ENCODE measurements at regions not wholly inside any gene's neighbourhood (a gene's known extent, or its start where the extent isn't known, plus 50 kb on each side); places are given as distances from the start of the nearest gene placed in this dataset.

GRCh38 chr4:29571322-29571721, 1148.8 kb upstream of the PCDH7 start:
- TF ChIP-seq POLR2A (IDR thresholded peaks at IDR 0.05) (no peak), CTCF (IDR thresholded peaks at IDR 0.05) (no peak)

Data from adrenal gland (tissue), 5 donors.